ENCODE measurements at regions not wholly inside any gene's neighbourhood (a gene's known extent, or its start where the extent isn't known, plus 50 kb on each side); places are given as distances from the start of the nearest gene placed in this dataset.

DNA sequence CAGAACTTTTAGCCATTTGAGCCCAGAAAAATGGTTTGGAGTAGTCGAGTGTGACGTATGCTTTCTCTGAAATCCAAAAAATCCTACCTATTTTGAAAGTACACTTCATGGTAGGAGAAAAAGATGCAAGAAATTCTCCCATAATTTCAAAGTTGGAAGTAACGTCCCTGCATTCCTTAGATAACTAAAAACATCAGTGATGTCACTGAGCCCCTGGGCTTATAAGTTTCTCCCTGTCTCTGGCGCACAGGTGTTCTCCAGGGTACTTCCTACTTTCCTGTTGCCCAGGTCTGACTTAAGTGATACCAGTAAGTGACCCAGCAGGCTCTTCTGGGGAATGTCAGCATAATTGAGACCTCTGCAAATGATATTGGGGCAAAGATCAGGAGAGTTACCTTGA lies 90.5 kb upstream of the WDR1 start:
- H3K36me3 ChIP-seq (replicated peaks in 1 of 2; ENCODE audit: control extremely low read depth in 1 of 2, control insufficient read depth in 1 of 2, extremely low read depth in 1 of 2, insufficient read depth in 2 of 2, low read length in 1 of 2), result no peaks in the 10 kb centered on the region
- no peaks in the 10 kb centered on the region for H3K4me1 Mint-ChIP-seq
- H3K4me3 ChIP-seq (ENCODE audit: control extremely low read depth in 1 of 5, extremely low read depth in 1 of 5, insufficient read depth in 1 of 5, low read depth in 2 of 5, low read length in 4 of 5), result no peak overlapping the region
- DNase-seq (no peak), ATAC-seq (ENCODE audit: low read depth) (no peak)
- ChIA-PET POLR2A (no interaction called here), CTCF (no interaction called here)
- H4K20me1 ChIP-seq (ENCODE audit: control insufficient read depth, insufficient read depth, low read length, poor library complexity, severe bottlenecking), result no peaks in the 10 kb centered on the region
- H3K27me3 Mint-ChIP-seq, result peaks cover 17% of the 10 kb centered on the region
- H3K9me3 Mint-ChIP-seq (ENCODE audit: insufficient read depth), result no peaks in the 10 kb centered on the region
- H3K9ac ChIP-seq (ENCODE audit: low read length), result no peak overlapping the region
- 91% methylated on average over 2 of the region's 4 CpGs for WGBS (ENCODE audit: insufficient coverage)
- TF ChIP-seq, protein P1, sequence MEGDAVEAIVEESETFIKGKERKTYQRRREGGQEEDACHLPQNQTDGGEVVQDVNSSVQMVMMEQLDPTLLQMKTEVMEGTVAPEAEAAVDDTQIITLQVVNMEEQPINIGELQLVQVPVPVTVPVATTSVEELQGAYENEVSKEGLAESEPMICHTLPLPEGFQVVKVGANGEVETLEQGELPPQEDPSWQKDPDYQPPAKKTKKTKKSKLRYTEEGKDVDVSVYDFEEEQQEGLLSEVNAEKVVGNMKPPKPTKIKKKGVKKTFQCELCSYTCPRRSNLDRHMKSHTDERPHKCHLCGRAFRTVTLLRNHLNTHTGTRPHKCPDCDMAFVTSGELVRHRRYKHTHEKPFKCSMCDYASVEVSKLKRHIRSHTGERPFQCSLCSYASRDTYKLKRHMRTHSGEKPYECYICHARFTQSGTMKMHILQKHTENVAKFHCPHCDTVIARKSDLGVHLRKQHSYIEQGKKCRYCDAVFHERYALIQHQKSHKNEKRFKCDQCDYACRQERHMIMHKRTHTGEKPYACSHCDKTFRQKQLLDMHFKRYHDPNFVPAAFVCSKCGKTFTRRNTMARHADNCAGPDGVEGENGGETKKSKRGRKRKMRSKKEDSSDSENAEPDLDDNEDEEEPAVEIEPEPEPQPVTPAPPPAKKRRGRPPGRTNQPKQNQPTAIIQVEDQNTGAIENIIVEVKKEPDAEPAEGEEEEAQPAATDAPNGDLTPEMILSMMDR (IDR thresholded peaks at IDR 0.05), result no peak
- TF ChIP-seq EZH2 (IDR thresholded peaks at IDR 0.05; ENCODE audit: borderline replicate concordance, insufficient read depth, low read depth, low read length, poor library complexity, severe bottlenecking), result no peak
- no peaks in the 10 kb centered on the region for H3K9me3 ChIP-seq (ENCODE audit: control extremely low read depth in 1 of 3, control insufficient read depth in 2 of 3, insufficient read depth in 1 of 3, low read length in 2 of 3)
- no peaks in the 10 kb centered on the region for H3K4me1 ChIP-seq (ENCODE audit: control insufficient read depth in 2 of 2, insufficient read depth in 2 of 2, low read length in 2 of 2)
- H3K4me3 Mint-ChIP-seq, result no peak overlapping the region
- intact Hi-C loops (cut with micrococcal nuclease), result no loop called here
- H3K27ac ChIP-seq (ENCODE audit: low read length in 2 of 2), result no peak overlapping the region
- H3K79me2 ChIP-seq (ENCODE audit: control insufficient read depth, insufficient read depth, low read length), result no peaks in the 10 kb centered on the region
- no peak overlapping the region for H3K27ac Mint-ChIP-seq
- no peak overlapping the region for H3K4me2 ChIP-seq (replicated peaks; ENCODE audit: low read depth, low read length, poor library complexity, severe bottlenecking)
- H2AFZ ChIP-seq (ENCODE audit: insufficient read depth, low read depth, low read length, poor library complexity, severe bottlenecking), result no peak overlapping the region
- peaks cover 0 to 9% (median 2%) of the 10 kb centered on the region in 4 experiments for H3K27me3 ChIP-seq (replicated peaks in 1 of 4; ENCODE audit: control extremely low read depth in 1 of 4, control insufficient read depth in 3 of 4, insufficient read depth in 4 of 4, low read length in 3 of 4)

- no peak overlapping the region for H3K4me2 ChIP-seq (replicated peaks; ENCODE audit: low read depth, low read length, poor library complexity, severe bottlenecking)
- no peaks in the 10 kb centered on the region for H3K79me2 ChIP-seq (ENCODE audit: control insufficient read depth, insufficient read depth, low read length)
- Mint-ChIP-seq H3K27me3 (peaks cover 11% of the 10 kb centered on the region), H3K9me3 (ENCODE audit: insufficient read depth) (no peaks in the 10 kb centered on the region), H3K4me3 (no peak overlapping the region), H3K4me1 (no peaks in the 10 kb centered on the region), H3K27ac (no peak overlapping the region)
- WGBS (ENCODE audit: insufficient coverage), result no CpG with 5 or more reads among the region's 1 CpG
- intact Hi-C loops (cut with micrococcal nuclease), result no loop called here
- H3K27ac ChIP-seq (ENCODE audit: low read length in 2 of 2), result no peak overlapping the region
- H3K9ac ChIP-seq (ENCODE audit: low read length), result no peak overlapping the region
- H3K27me3 ChIP-seq (replicated peaks in 1 of 4; ENCODE audit: control extremely low read depth in 1 of 4, control insufficient read depth in 3 of 4, insufficient read depth in 4 of 4, low read length in 3 of 4), result peaks cover 0 to 10% (median 2%) of the 10 kb centered on the region in 4 experiments
- ATAC-seq (ENCODE audit: low read depth) (no peak), DNase-seq (no peak)
- no peak overlapping the region for H3K4me3 ChIP-seq (ENCODE audit: control extremely low read depth in 1 of 5, extremely low read depth in 1 of 5, insufficient read depth in 1 of 5, low read depth in 2 of 5, low read length in 4 of 5)
- ChIA-PET POLR2A (no interaction called here), CTCF (no interaction called here)
- H3K9me3 ChIP-seq (ENCODE audit: control extremely low read depth in 1 of 3, control insufficient read depth in 2 of 3, insufficient read depth in 1 of 3, low read length in 2 of 3), result no peaks in the 10 kb centered on the region
- no peaks in the 10 kb centered on the region for H3K36me3 ChIP-seq (replicated peaks in 1 of 2; ENCODE audit: control extremely low read depth in 1 of 2, control insufficient read depth in 1 of 2, extremely low read depth in 1 of 2, insufficient read depth in 2 of 2, low read length in 1 of 2)
- H4K20me1 ChIP-seq (ENCODE audit: control insufficient read depth, insufficient read depth, low read length, poor library complexity, severe bottlenecking), result no peaks in the 10 kb centered on the region
- no peaks in the 10 kb centered on the region for H3K4me1 ChIP-seq (ENCODE audit: control insufficient read depth in 2 of 2, insufficient read depth in 2 of 2, low read length in 2 of 2)
- no peak for TF ChIP-seq EZH2 (IDR thresholded peaks at IDR 0.05; ENCODE audit: borderline replicate concordance, insufficient read depth, low read depth, low read length, poor library complexity, severe bottlenecking)
- TF ChIP-seq, protein P1 (IDR thresholded peaks at IDR 0.05), result no peak
- H2AFZ ChIP-seq (ENCODE audit: insufficient read depth, low read depth, low read length, poor library complexity, severe bottlenecking), result no peak overlapping the region
Measured at GRCh38 chr4:10205223-10205622, 88.6 kb upstream of the WDR1 start.

Data from B cell (primary cell).